ENCODE measurements at regions not wholly inside any gene's neighbourhood (a gene's known extent, or its start where the extent isn't known, plus 50 kb on each side); places are given as distances from the start of the nearest gene placed in this dataset.

GRCh38 chr6:55974688-55975087 lies 99.3 kb upstream of the BMP5 start:
- DNase-seq (ENCODE audit: low spot score) = no peak
- Mint-ChIP-seq H3K4me1 (ENCODE audit: unreplicated experiment) (no peaks in the 10 kb centered on the region), H3K27me3 (ENCODE audit: unreplicated experiment) (no peaks in the 10 kb centered on the region), H3K9me3 (ENCODE audit: unreplicated experiment) (no peaks in the 10 kb centered on the region), H3K27ac (ENCODE audit: unreplicated experiment) (no peak overlapping the region), H3K4me3 (ENCODE audit: unreplicated experiment) (no peak overlapping the region), H3K36me3 (ENCODE audit: low read depth, unreplicated experiment) (no peaks in the 10 kb centered on the region)
- TF ChIP-seq, protein P1, sequence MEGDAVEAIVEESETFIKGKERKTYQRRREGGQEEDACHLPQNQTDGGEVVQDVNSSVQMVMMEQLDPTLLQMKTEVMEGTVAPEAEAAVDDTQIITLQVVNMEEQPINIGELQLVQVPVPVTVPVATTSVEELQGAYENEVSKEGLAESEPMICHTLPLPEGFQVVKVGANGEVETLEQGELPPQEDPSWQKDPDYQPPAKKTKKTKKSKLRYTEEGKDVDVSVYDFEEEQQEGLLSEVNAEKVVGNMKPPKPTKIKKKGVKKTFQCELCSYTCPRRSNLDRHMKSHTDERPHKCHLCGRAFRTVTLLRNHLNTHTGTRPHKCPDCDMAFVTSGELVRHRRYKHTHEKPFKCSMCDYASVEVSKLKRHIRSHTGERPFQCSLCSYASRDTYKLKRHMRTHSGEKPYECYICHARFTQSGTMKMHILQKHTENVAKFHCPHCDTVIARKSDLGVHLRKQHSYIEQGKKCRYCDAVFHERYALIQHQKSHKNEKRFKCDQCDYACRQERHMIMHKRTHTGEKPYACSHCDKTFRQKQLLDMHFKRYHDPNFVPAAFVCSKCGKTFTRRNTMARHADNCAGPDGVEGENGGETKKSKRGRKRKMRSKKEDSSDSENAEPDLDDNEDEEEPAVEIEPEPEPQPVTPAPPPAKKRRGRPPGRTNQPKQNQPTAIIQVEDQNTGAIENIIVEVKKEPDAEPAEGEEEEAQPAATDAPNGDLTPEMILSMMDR (IDR thresholded peaks at IDR 0.05; ENCODE audit: unreplicated experiment) = no peak

- Mint-ChIP-seq H3K36me3 (ENCODE audit: low read depth, unreplicated experiment) (no peaks in the 10 kb centered on the region), H3K9me3 (ENCODE audit: unreplicated experiment) (no peaks in the 10 kb centered on the region), H3K27ac (ENCODE audit: unreplicated experiment) (no peak overlapping the region), H3K4me1 (ENCODE audit: unreplicated experiment) (no peaks in the 10 kb centered on the region), H3K4me3 (ENCODE audit: unreplicated experiment) (no peak overlapping the region), H3K27me3 (ENCODE audit: unreplicated experiment) (no peaks in the 10 kb centered on the region)
- no peak for DNase-seq (ENCODE audit: low spot score)
- TF ChIP-seq, protein P1 (IDR thresholded peaks at IDR 0.05; ENCODE audit: unreplicated experiment) = no peak
These were observed 96.7 kb upstream of the BMP5 start for GRCh38 chr6:55972091-55972490.

- Mint-ChIP-seq H3K27ac (ENCODE audit: unreplicated experiment) (no peak overlapping the region), H3K4me3 (ENCODE audit: unreplicated experiment) (no peak overlapping the region), H3K36me3 (ENCODE audit: low read depth, unreplicated experiment) (no peaks in the 10 kb centered on the region), H3K4me1 (ENCODE audit: unreplicated experiment) (no peaks in the 10 kb centered on the region), H3K27me3 (ENCODE audit: unreplicated experiment) (no peaks in the 10 kb centered on the region), H3K9me3 (ENCODE audit: unreplicated experiment) (no peaks in the 10 kb centered on the region)
- TF ChIP-seq, protein P1 (IDR thresholded peaks at IDR 0.05; ENCODE audit: unreplicated experiment) = no peak
- DNase-seq (ENCODE audit: low spot score) = no peak
These were observed 94.1 kb upstream of the BMP5 start for GRCh38 chr6:55969526-55969925.

- Mint-ChIP-seq H3K4me1 (ENCODE audit: unreplicated experiment) (no peaks in the 10 kb centered on the region), H3K27ac (ENCODE audit: unreplicated experiment) (no peak overlapping the region), H3K27me3 (ENCODE audit: unreplicated experiment) (no peaks in the 10 kb centered on the region), H3K36me3 (ENCODE audit: low read depth, unreplicated experiment) (no peaks in the 10 kb centered on the region), H3K9me3 (ENCODE audit: unreplicated experiment) (no peaks in the 10 kb centered on the region), H3K4me3 (ENCODE audit: unreplicated experiment) (no peak overlapping the region)
- no peak for DNase-seq (ENCODE audit: low spot score)
- TF ChIP-seq, protein P1 (IDR thresholded peaks at IDR 0.05; ENCODE audit: unreplicated experiment) = no peak
These were observed 93.5 kb upstream of the BMP5 start for GRCh38 chr6:55968926-55969325.

DNA sequence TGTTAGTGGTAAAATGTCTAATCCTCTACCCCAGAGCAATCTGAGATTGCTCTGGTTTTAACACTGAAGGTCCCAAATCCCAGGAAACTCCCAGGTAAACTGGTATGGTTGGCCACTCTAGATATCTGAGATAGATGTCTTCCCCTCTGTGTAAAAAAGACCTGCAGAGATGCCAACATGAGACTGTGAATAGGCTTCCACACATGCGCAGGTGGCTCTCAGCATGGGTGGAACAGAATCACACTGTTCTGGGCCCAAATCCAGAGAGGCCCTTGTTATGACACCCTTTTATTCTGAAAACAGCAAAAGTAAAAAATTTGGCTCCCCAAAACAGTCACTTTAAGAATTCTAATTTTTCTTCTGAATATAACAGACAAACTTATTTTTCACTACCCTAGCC lies 88.7 kb upstream of the BMP5 start:
- no peak overlapping the region for H3K27ac Mint-ChIP-seq (ENCODE audit: unreplicated experiment)
- H3K27me3 Mint-ChIP-seq (ENCODE audit: unreplicated experiment) = peaks cover 2% of the 10 kb centered on the region
- DNase-seq (ENCODE audit: low spot score) = no peak
- H3K36me3 Mint-ChIP-seq (ENCODE audit: low read depth, unreplicated experiment) = no peaks in the 10 kb centered on the region
- H3K9me3 Mint-ChIP-seq (ENCODE audit: unreplicated experiment) = no peaks in the 10 kb centered on the region
- TF ChIP-seq, protein P1 (IDR thresholded peaks at IDR 0.05; ENCODE audit: unreplicated experiment) = no peak
- no peak overlapping the region for H3K4me3 Mint-ChIP-seq (ENCODE audit: unreplicated experiment)
- no peaks in the 10 kb centered on the region for H3K4me1 Mint-ChIP-seq (ENCODE audit: unreplicated experiment)
